ENCODE measurements at regions not wholly inside any gene's neighbourhood (a gene's known extent, or its start where the extent isn't known, plus 50 kb on each side); places are given as distances from the start of the nearest gene placed in this dataset.
"Not testable (repeated sequence)": the region's sequence is repeated elsewhere in the genome, so short reads cannot be mapped to it uniquely, and the experiment has no call there.

DNA sequence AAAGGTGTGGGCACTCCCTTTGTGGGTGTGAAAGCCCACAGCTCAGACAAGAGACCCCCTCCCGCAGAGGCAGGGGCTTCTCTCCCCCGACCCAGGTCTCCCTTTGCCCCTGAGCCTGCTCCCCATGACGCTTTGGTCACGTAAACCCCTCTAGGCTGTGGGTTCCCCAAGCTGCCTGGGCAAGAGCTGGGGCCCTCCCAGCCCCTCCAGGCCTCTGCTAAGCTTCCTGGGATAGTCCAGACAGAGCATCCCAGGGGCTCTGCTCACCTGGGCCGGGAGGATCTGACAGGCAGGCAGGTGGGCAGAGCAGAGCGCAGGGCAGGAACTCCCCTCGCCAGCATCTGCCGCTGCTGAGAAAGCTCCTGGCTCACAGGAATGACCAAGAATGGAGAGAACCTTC is 177.3 kb downstream of the BANP start:
- DNase-seq = no peak

DNA sequence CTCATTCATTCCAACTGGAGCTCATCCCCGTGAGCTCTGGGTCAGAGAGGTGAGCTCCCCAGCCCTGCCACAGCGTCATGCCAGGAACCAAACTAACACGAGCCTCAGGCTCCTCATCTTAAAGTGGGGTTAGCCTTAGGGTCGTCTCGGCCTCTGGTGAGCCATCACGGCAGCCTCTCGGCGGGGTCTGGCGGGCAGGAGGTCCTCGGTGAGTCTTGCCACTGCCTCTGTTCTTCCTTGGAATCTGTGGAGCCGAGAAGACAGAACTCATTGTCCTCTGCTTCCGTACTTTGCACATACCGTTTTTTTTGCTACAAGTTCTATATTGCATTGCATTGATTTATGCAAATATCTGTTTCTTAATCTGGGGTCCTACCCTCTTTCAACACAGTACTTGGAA is 177.9 kb downstream of the BANP start:
- not testable (repeated sequence) for DNase-seq

DNA sequence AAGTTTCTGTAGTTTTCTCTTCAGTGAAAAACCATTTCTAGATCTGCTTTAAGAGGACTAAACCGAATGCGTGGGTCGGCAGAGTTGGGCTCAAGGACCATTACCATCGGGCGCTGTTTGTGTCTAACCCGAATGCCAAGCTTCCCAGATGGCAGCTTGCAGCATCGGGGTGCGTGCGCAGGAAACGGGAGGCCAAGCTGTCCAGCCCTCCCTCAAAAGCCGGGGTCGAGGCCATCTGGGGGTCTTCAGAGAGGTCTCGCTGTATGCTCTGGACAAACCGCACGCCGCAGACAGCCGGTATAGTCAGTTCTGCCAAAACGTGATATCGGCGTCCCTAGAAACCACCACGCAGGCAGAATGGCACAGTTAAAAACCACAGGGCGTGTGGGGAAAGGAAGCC is 178.8 kb downstream of the BANP start:
- no peak for DNase-seq

DNA sequence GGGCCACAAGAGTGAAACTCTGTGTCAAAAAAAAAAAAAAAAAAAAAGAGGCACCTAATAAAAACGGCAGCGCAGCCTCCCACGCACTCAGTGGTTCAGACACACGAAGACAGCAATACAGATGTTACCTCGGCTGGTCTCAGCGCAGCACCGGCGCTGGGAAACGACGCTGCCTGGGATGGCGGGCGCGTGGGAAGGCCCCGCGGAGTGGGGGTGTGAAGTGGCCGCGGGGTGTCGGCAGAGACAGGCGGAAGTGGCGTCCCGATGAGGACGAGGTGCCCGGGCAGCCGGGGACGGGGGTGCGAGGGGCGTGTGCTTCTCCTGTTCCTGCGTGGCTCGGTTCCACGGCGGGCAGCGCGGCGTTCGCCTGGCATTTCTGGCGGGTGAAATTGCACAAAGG is 179.4 kb downstream of the BANP start:
- no peak for DNase-seq

DNA sequence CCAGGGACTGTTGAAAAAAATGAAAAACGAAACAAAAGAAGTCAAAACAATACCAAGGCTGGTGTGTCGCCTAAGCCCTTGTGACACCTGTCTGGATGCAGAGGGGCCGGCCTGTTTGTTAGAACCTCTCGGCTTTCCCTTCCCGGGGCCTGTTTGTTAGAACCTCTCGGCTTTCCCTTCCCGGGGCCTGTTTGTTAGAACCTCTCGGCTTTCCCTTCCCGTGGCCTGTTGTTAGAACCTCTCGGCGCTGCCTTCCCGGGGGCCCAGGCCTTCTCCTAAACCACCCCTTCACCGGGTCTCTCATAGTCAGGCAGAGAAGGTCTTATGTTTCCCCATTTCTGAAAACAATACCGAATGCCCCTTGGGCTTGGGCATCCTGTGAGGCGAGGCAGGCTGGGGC is 180.0 kb downstream of the BANP start:
- DNase-seq = no peak

DNA sequence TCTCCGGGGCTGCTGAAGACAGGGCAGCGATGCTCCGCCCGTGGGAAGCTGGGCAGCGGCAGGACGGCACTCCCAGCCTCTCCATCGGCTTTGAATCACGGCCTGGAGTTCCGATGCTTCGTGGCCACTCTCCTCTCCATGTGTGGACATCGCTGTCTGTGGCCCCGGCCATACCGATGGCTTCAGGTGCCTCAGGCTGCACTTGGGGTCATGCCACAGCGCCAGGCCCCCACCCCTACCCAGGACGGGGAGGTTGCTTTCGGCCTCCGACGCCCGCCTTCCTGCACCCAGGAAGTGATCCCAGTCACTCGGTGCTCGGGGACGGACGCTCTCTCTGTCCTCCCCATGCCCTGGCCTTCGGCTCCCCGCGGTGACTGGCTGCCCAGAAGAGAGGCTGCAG is 180.7 kb downstream of the BANP start:
- DNase-seq = no peak

DNA sequence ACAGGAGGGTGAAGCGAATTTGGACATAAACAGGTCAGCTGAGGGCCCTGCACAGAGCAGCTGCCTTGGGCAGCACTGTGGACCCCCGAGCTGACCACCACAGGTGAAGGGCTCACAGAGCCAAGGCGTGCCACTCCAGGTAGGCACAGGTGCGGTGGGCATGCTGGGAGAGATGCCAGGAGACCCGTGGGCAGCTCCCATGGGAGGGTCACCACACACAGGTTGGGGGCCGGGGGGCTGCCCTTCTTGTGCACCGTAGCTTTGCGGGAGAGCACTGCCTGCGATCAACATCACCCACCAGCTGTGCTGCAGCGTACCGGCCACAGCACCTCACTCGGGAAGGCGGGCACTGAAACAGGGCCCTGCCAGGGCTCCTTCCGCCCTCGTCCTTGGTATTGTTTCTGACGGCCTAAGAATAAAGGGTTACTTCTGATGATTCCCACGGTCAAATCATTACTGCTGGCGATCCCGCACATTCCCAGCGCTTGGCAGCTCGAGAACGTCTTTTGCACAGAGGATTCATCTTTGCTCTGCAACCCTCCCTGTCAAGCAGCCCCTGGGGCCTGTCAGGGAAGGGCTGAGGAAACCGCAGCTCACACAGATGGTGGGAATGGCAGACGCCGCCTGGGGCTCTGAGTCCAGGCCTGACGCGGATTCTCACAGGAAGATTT is 181.7 kb downstream of the BANP start:
- no peak for DNase-seq

DNA sequence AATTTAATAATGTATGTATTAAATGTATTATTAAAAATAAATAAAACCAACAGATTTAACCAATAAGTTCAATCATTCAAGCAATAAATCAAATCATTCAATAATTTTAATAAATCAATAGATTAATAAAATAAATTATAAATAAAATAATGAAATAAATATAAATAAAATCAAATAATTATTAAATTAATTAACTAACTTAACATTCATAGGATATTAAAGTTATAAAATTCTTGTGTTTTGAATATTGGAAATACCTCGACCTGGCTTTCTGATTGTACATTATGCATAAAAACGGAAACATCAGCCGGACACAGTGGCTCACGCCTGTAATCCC is 182.2 kb downstream of the BANP start:
- no peak for DNase-seq

DNA sequence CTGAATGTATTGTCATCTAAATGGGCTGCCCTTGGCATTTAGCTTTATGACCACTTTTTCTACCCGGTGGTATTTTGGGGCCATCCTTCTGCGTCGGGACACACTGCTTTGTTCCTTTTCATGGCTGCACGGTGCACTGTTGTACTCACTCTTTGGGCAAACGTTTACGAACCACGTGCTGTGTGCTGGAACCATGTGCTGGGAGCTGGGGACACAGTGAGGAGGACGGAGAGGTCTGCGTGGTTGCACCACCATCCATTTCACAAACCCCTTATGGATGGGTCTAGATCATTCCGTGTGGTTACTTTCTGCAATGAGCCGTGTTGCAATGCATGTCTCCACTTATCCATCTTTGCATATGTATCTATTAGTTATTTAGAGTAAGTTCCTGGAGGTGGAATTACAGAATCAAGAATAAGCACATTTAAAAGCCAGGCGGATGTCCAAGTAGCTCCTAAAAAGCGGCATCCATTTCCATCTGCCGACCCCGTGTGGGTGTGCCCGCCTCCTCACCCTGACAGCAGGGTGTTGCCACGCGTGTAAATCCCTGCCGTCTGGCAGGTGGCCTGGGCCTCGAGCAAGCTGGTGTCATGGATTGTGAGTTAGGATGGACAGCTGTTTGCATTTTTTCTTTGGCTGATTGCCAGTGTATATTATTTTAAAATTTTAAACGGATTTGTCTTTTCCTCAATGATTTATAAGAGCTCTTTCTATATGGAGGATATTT is 183.1 kb downstream of the BANP start:
- not testable (repeated sequence) for DNase-seq

DNA sequence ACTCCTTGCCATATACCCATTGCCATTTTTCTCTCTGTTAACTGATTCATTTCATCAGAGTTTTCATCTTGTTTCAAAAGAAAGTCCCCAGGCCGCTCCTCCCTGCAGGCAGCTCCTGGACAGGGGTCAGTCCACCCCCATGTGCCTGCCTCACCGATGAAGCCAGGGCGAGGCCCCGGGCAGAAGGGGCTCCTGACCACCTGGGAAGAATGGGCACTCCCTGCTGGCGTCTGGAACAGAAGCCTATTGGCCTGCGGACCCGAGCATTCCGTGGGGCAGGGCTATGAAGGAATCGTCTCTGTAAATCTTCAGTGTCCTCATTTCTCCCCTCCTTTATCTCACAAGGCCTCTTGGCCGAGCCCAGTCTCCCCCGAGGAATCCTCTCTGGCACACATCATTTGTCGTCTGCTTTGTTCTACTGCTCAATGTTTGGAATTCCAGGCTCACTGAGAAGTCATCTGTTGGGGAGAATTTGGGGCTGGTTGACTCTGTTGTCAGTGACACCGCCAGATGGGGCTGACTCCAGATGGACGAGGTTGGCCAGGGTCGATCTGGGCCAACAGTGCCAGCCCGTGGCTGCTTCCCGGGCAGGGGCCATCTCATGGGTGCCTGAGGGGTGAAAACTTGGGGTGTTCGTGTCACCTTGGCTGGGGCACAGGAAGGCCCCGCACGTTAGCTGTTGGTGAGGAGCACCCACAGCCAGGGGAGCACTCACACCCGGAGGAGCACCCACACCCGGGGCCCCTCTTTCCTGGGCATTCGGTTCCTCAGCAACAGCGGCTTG is 183.9 kb downstream of the BANP start:
- DNase-seq = not testable (repeated sequence)

DNA sequence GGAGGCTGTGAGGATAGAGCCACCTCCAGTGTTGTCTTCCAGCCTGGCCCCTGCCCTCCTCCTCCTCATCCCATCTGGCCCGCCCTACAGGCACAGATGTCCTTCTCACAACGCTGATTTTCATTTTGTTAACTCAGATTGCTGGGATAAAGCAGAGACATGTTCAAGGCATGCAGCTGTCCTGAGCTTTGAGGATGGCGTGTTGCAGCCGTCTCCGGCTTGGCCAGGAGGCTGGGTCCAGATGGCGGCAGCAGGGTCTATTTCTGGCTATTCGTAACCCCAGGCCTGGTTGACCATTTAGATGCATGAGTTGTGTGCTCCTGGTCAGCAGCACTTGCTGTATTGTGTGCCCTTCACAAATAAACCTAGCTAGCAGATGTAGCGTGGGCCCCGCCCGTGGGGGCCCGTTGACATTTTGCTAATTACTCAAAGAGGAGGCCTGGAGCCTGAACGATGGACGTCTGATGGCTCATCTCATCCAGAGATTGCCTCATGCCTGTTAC is 185.0 kb downstream of the BANP start:
- not testable (repeated sequence) for DNase-seq

DNA sequence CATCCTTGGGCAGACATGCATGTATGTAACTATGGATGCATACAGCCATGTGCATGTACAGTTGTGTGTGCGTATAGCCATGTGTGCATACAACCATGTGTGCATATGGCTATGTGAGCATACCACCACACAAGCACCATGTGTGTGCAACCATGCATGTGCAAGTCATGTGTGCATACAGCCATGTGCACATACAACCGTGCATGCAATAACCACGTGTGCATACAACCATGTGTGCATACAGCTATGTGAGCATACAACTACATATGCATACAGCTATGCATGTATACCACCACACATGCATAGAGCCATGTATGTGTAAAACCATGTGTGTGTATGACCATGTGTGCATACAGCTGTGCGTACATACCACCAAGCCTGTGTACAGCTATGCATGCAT is 185.7 kb downstream of the BANP start:
- not testable (repeated sequence) for DNase-seq

DNA sequence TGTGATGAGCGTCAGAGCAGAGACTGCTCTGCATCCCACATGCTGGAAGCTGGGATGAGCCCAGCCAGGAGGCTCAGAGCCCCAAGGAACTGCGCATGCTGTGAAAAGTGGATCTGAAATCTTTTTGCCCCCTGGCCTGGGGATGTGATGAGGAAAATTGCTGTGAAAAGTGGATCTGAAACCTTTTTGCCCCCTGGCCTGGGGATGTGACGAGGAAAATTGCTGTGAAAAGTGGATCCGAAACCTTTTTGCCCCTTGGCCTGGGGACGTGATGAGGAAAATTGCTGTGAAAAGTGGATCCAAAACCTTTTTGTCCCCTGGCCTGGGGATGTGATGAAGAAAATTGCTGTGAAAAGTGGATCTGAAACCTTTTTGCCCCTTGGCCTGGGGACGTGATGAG is 187.9 kb downstream of the BANP start:
- DNase-seq = not testable (repeated sequence)

DNA sequence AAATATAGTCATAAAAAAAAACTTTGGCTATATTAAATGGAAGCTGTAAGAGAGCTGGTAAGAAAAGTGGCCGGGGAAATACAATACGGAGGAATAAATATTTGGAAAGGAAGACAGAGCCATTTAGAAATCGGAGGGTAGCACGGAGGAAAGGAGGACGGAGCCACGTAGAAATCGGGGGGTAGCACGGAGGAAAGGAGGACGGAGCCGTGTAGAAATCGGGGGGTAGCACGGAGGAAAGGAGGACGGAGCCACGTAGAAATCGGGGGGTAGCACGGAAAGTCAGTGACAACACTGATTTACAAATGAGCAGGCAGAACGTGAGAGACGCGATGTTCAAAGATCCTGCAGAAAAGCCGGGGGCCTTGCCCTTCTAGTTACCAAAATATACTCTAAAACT is 189.0 kb downstream of the BANP start:
- DNase-seq = not testable (repeated sequence)

DNA sequence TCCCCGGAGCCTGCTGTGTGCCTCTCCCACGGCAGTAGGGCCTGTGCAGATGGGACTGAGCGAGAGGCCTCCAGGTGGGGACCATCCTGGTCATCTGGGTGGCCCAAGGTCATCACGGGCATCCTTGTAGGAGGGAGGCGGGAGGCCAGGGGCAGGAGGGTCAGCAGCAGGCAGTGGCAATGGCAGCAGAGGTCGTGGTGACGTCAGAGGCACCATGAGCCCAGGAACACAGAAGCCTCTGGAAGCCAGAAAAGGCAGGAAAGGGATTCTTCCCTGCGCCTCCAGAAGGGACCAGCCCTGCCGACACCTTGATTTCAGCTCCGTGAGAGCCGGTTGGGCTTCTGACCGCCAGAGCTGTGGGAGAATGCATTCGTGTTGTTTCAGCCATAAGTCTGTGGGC is 190.3 kb downstream of the BANP start:
- no peak for DNase-seq

DNA sequence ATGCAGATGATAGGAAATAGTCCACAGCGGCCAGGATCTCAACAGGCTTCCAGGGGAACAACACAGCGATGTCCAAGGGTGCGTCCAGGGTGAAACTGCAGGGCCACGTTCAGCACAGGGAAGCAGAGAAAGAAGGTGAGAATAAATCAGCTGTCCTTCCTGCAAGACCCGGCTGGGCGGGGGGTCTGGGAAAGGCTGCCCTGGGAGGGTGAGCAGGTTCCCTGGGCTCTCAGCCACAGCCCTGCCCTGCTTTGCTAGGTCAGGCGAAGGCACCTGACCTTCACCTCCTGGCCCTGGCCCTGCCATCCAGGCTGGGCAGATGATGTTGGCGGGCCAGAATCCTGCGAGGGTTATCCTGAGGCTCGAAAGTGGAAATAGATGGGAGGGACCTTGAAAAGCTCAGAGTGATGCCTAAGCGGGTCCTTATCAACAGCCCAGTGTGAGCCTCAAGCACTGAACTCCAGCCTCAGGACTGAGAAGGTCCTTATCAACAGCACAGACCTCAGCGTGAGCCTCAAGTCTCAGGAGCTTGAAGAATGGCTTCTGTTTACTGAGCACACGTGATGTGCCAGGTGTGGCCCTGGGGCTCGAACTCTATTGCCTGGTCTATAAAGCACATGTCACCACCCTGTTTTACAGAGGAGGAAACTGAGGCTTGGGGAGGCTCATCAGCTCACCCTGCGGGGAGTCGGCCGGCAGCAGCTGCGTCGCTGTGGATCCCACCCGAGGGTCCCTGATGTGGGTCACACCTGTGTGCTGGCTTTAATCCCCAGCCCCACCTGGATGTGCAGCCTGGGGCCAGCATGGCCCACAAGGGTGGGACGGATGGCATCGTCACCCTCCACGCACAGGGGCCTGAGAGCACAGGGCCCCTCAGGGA is 191.1 kb downstream of the BANP start:
- DNase-seq = not testable (repeated sequence)

DNA sequence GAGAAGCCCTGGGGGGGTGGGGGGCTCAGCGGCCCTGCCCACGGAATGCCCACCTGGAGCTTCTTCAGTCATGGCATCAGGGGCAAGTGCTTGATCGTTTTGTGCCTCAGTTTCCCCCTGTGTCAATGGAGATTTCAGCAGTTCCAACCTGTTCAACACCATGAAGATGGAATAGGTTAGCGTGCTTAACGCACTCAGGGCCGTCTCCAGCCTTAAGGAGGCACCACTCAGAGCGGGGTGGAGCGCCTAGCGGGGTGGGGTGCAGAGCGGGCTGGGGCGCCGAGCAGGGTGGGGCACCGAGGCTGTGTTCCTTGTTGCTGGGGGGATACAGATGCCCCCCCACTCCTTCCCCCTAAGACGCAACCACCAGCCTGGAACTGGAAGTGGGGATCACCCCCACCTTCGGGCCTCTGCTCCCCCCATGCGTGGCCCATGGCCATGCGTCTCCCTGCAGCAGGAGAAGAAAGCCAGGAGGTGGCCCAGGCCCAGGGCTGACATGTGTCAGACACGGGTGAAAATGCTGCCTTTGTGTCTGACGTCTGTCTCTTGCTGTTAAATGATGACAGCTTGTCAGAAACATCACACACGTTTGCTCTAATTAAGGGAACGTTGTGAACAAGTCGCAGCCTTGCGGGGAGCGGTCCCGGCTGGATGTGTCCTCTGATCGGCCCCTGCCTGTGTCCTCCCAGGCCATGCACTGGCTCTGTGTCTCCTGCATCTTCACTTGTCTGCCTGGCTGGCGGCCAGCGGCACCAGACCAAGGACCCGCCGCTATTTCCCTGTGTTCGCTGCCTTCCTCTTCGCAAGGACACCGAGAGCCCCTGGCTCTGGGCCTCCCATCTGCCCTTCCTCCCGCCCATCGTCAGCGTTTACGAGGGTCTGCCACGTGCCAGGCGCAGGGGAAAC is 192.1 kb downstream of the BANP start:
- DNase-seq = not testable (repeated sequence)

DNA sequence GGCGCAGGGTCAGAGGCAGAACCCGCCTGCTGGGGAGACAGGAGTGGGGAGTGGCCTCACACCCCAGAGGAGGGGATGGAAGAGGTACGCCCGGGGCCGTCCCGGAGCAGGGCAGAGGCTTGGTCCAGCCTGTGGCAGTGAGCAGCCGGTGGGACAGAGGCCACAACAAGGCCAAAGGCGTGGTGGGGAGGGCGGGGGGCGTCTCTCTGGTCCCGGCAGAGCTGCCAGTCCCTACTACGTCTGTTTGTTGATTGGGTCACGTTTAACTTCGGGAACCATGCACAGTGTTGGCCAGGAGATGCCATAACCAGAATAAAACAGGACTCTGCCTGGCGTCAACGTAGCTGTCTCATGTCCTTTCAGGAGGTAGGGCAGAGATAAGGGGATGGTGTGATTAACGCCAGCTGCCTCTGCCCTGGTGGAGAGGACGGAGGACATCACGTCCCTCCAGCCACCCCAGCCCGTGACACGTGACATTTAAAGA is 192.8 kb downstream of the BANP start:
- DNase-seq = no peak

DNA sequence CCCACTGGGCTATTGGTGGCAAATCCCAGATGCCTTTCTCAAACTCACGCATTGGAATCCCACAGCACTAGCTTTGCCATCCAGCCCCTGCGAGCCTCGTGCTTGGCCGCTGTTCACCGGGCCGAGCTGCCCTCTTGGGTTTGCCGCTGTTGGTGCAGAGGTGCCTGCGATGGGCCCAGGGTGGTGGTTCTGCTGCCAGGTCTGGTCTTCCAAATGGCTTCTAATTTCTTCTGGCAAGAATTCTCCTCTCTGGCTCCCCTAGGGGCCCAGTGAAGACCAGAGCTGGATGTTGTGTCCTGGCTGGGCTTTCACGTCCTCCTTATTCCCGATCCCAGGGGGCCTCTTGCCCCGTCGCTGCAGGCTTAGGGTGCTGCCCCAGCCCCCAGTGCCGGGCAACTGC is 194.1 kb downstream of the BANP start:
- not testable (repeated sequence) for DNase-seq

DNA sequence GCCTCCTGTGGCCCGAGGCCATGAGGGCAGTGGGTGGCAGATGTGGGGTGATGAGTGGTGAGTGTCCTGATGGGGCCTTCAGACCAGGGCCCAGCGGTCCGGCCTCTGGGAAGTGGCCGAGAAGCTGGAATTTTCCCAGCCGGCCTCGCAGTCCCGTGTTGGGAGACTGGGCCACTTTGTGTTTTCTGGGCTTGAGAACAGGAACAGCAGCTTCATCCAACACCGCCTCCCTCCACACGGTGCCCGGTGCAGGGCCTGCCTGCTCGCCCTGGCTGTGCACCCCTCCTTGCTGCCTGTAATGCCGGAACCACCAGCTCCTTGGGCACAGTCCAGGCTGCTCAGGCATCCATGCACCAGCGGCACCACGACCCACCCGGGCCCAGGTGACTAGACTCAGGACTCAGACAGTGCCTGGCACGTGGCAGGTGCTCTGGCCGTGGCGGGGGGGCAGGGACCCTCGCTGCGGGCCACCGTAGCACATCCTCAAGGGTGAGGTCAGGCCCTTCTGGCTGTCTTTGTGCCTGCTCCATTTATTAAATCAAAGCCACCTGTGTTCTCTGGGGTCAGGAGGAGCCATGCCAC is 194.7 kb downstream of the BANP start:
- not testable (repeated sequence) for DNase-seq

DNA sequence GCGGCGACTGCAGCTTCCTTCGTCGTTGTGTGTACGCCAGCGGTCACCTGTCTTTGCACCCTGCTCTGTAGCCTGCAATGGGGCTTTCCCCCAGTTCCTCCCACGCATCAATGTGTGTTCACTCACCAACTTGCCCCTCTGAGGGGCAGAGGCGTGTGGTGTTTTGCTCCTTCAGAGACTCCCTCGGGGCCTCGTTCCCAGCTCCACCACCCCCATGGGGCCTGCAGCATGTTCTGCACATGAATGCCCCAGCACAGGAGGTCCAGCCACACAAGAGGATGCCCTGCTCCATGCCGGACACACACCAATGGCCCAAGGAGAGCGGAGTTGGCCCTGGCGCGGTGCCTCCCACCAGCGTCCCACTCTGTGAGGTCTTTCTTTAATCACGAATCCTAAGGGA is 196.8 kb downstream of the BANP start:
- DNase-seq = not testable (repeated sequence)
